ENCODE measurements at regions not wholly inside any gene's neighbourhood (a gene's known extent, or its start where the extent isn't known, plus 50 kb on each side); places are given as distances from the start of the nearest gene placed in this dataset.

- no peak for TF ChIP-seq CTCF (IDR thresholded peaks at IDR 0.05 in 2 of 3, conservative IDR thresholded peaks at IDR 0.05 in 1 of 3; ENCODE audit: control insufficient read depth in 2 of 3, extremely low read depth in 1 of 3, insufficient read depth in 1 of 3, low read depth in 3 of 3, low read length in 3 of 3)
- no peak for TF ChIP-seq ATF7 (IDR thresholded peaks at IDR 0.05; ENCODE audit: low read depth)
- TF ChIP-seq DPF2 (IDR thresholded peaks at IDR 0.05): no peak
- TF ChIP-seq MYC (IDR thresholded peaks at IDR 0.05; ENCODE audit: insufficient read depth, insufficient read length, insufficient replicate concordance, low read length, severe bottlenecking): no peak
- no peak for TF ChIP-seq E4F1 (IDR thresholded peaks at IDR 0.05; ENCODE audit: borderline replicate concordance, partially characterized antibody)
- TF ChIP-seq POLR2AphosphoS5 (IDR thresholded peaks at IDR 0.05; ENCODE audit: low read length): no peak
These were observed 51.3 kb upstream of the SP3 start for GRCh38 chr2:174016447-174016846.

All from GM12878 (cell line).